B cell (primary cell): ENCODE measurements at regions not wholly inside any gene's neighbourhood (a gene's known extent, or its start where the extent isn't known, plus 50 kb on each side); places are given as distances from the start of the nearest gene placed in this dataset.

Experiments used
- ATAC-seq: fragments of 200-7000 bp; cut with Tn5 transposase; one replicate; pipeline ENCODE4 v1.10.0; 2021; ENCODE audit warnings: low read depth, mild to moderate bottlenecking, moderate number of reproducible peaks, moderate library complexity
- CTCF ChIA-PET: fragments of 350-600 bp; sonication (Branson Sonifier 250); formaldehyde crosslinking; loops from one replicate; lab custom pipeline; 2021; ENCODE audit warnings: antibody characterized with exemption, inconsistent platforms; lab: Charles Lee
- POLR2A ChIA-PET: fragments of 350-600 bp; sonication (Branson Sonifier 250); formaldehyde crosslinking; loops from one replicate; lab custom pipeline; 2021; ENCODE audit warnings: antibody characterized with exemption; lab: Charles Lee
- DNase-seq: peaks from one replicate; pipeline ENCODE4 v3.0.0; 2013
- H2AFZ ChIP-seq: 2 replicates; pipeline ENCODE4 v1.6.1; 2012; ENCODE audit warnings: mild to moderate bottlenecking, low read depth, low read length; ENCODE audit not compliant: insufficient read depth, poor library complexity, severe bottlenecking
- H3K27ac ChIP-seq, 2 donors: 1 replicate in 1 of 2; 2 replicates in 1 of 2; pipeline ENCODE4 v1.5.1; 2012 to 2013; ENCODE audit warnings: low read length in 2 of 2, mild to moderate bottlenecking in 2 of 2, moderate library complexity in 1 of 2
- H3K27me3 ChIP-seq, 4 experiments: fragments of 200-600 bp in 1 of 4; sonication (generic) in 1 of 4; replicated peaks in 1 of 4; 1 replicate in 2 of 4; 2 replicates in 2 of 4; pipeline versions ENCODE4 v1.6.1 to v1.7.0; 2013 to 2016; ENCODE audit warnings: low read length in 3 of 4, mild to moderate bottlenecking in 2 of 4, mixed read lengths in 1 of 4, moderate library complexity in 1 of 4; ENCODE audit not compliant: insufficient read depth in 4 of 4, control insufficient read depth in 3 of 4; ENCODE audit errors: control extremely low read depth in 1 of 4
- H3K36me3 ChIP-seq, 2 experiments: replicated peaks in 1 of 2; 1 replicate in 1 of 2; 2 replicates in 1 of 2; pipeline versions ENCODE4 v1.6.1 to v1.7.1; 2013; ENCODE audit warnings: low read length in 1 of 2; ENCODE audit not compliant: insufficient read depth in 2 of 2, control insufficient read depth in 1 of 2; ENCODE audit errors: control extremely low read depth in 1 of 2, extremely low read depth in 1 of 2
- H3K4me1 ChIP-seq, 2 donors: fragments of 200-600 bp in 1 of 2; sonication (generic) in 1 of 2; 1 replicate in 1 of 2; 2 replicates in 1 of 2; pipeline versions ENCODE4 v1.5.1 to v1.6.1; 2013 to 2017; ENCODE audit warnings: low read length in 2 of 2; ENCODE audit not compliant: control insufficient read depth in 2 of 2, insufficient read depth in 2 of 2
- H3K4me2 ChIP-seq: replicated peaks from 2 replicates; pipeline ENCODE3; 2012; ENCODE audit warnings: mild to moderate bottlenecking, low read depth, low read length; ENCODE audit not compliant: poor library complexity, severe bottlenecking
- H3K4me3 ChIP-seq, 5 experiments: fragments of 200-600 bp in 1 of 5; sonication (generic) in 1 of 5; 1 replicate in 3 of 5; 2 replicates in 2 of 5; pipeline versions ENCODE4 v1.5.1 to v1.7.0; 2011 to 2016; ENCODE audit warnings: low read length in 4 of 5, mild to moderate bottlenecking in 4 of 5, low read depth in 2 of 5, control low read depth in 1 of 5, moderate library complexity in 1 of 5; ENCODE audit not compliant: insufficient read depth in 1 of 5; ENCODE audit errors: control extremely low read depth in 1 of 5, extremely low read depth in 1 of 5
- H3K79me2 ChIP-seq: fragments of 200-600 bp; sonication (generic); one replicate; pipeline ENCODE4 v1.6.0; 2016; ENCODE audit warnings: low read length; ENCODE audit not compliant: control insufficient read depth, insufficient read depth
- H3K9ac ChIP-seq: fragments of 200-600 bp; sonication (generic); 2 replicates; pipeline ENCODE4 v1.6.1; 2017; ENCODE audit warnings: mild to moderate bottlenecking, low read length, moderate library complexity
- H3K9me3 ChIP-seq, 3 donors: one replicate each; pipeline versions ENCODE4 v1.6.1 to v1.7.1; 2013; ENCODE audit warnings: low read length in 2 of 3; ENCODE audit not compliant: control insufficient read depth in 2 of 3, insufficient read depth in 1 of 3; ENCODE audit errors: control extremely low read depth in 1 of 3
- H4K20me1 ChIP-seq: 2 replicates; pipeline ENCODE4 v1.6.0; 2012; ENCODE audit warnings: mild to moderate bottlenecking, low read length; ENCODE audit not compliant: insufficient read depth, control insufficient read depth, poor library complexity, severe bottlenecking
- H3K27ac Mint-ChIP-seq: one replicate; pipeline ENCODE4 v1.8.0; 2021; ENCODE audit warnings: mixed read lengths
- H3K27me3 Mint-ChIP-seq: one replicate; pipeline ENCODE4 v1.8.0; 2021; ENCODE audit warnings: mixed read lengths
- H3K4me1 Mint-ChIP-seq: one replicate; pipeline ENCODE4 v1.8.0; 2021; ENCODE audit warnings: mixed read lengths
- H3K4me3 Mint-ChIP-seq: one replicate; pipeline ENCODE4 v1.8.0; 2021; ENCODE audit warnings: mixed read lengths
- H3K9me3 Mint-ChIP-seq: one replicate; pipeline ENCODE4 v1.8.0; 2022; ENCODE audit warnings: mixed read lengths; ENCODE audit not compliant: insufficient read depth
- EZH2 ChIP-seq: IDR thresholded peaks from 2 replicates; pipeline ENCODE4 v1.6.1; 2012; ENCODE audit warnings: borderline replicate concordance, low read depth, mild to moderate bottlenecking, moderate library complexity, low read length; ENCODE audit not compliant: insufficient read depth, poor library complexity, severe bottlenecking
- WGBS: methylation state at CpG from one replicate; pipeline ENCODE4 v1.1.5; 2013; ENCODE audit warnings: missing lambda C conversion rate; ENCODE audit not compliant: insufficient coverage; 5-methylcytosine and 5-hydroxymethylcytosine counted together
- intact Hi-C: fragments of 100-400 bp; cut with micrococcal nuclease; formaldehyde crosslinking; loops from one replicate; pipeline ENCODE4 v1.10.0; 2022
- TF ChIP-seq, protein P1 (sequence below): fragments of 200-600 bp; IDR thresholded peaks from one replicate; pipeline ENCODE4 v1.8.0; 2022; ENCODE audit warnings: antibody characterized with exemption, mild to moderate bottlenecking

DNA sequence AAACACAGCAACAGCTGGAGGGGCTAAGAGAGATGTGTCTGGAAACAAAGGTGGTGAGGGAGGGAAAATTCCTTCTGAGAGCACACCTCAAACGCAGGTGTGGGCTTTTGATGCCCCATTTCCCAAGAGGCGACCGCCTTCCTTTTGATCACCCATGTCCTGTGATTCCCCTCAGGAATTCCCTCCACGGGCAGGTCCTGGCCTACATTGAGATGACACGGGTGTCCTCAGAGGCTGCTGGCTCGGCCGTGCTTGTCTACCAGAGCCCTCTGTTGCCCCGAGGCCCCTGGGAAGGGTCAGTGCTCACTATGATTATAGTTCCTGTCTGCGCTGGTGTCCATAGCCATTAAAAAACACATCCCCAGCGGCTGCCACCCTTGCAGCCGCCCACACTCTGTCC is 242.6 kb downstream of the TFAP2C start:
- TF ChIP-seq, protein P1, sequence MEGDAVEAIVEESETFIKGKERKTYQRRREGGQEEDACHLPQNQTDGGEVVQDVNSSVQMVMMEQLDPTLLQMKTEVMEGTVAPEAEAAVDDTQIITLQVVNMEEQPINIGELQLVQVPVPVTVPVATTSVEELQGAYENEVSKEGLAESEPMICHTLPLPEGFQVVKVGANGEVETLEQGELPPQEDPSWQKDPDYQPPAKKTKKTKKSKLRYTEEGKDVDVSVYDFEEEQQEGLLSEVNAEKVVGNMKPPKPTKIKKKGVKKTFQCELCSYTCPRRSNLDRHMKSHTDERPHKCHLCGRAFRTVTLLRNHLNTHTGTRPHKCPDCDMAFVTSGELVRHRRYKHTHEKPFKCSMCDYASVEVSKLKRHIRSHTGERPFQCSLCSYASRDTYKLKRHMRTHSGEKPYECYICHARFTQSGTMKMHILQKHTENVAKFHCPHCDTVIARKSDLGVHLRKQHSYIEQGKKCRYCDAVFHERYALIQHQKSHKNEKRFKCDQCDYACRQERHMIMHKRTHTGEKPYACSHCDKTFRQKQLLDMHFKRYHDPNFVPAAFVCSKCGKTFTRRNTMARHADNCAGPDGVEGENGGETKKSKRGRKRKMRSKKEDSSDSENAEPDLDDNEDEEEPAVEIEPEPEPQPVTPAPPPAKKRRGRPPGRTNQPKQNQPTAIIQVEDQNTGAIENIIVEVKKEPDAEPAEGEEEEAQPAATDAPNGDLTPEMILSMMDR = no peak
- no peak for TF ChIP-seq EZH2
- WGBS = 77% methylated on average over 10 of the region's 11 CpGs
- no peak overlapping the region for H2AFZ ChIP-seq
- H4K20me1 ChIP-seq = no peaks in the 10 kb centered on the region
- no peak overlapping the region for H3K4me3 Mint-ChIP-seq
- no peak overlapping the region for H3K27ac ChIP-seq
- ChIA-PET CTCF (no interaction called here), POLR2A (no interaction called here)
- ATAC-seq = no peak
- H3K4me3 ChIP-seq = no peak overlapping the region
- DNase-seq = no peak
- H3K9me3 Mint-ChIP-seq = peaks cover 2% of the 10 kb centered on the region
- H3K79me2 ChIP-seq = no peaks in the 10 kb centered on the region
- H3K4me1 ChIP-seq = no peaks in the 10 kb centered on the region
- H3K27me3 Mint-ChIP-seq = no peaks in the 10 kb centered on the region
- no peaks in the 10 kb centered on the region for H3K27me3 ChIP-seq
- intact Hi-C loops = no loop called here
- H3K27ac Mint-ChIP-seq = no peak overlapping the region
- peaks cover 0 to 23% (median 0%) of the 10 kb centered on the region in 3 donors for H3K9me3 ChIP-seq
- H3K4me2 ChIP-seq = no peak overlapping the region
- H3K9ac ChIP-seq = no peak overlapping the region
- H3K4me1 Mint-ChIP-seq = no peaks in the 10 kb centered on the region
- H3K36me3 ChIP-seq = no peaks in the 10 kb centered on the region

DNA sequence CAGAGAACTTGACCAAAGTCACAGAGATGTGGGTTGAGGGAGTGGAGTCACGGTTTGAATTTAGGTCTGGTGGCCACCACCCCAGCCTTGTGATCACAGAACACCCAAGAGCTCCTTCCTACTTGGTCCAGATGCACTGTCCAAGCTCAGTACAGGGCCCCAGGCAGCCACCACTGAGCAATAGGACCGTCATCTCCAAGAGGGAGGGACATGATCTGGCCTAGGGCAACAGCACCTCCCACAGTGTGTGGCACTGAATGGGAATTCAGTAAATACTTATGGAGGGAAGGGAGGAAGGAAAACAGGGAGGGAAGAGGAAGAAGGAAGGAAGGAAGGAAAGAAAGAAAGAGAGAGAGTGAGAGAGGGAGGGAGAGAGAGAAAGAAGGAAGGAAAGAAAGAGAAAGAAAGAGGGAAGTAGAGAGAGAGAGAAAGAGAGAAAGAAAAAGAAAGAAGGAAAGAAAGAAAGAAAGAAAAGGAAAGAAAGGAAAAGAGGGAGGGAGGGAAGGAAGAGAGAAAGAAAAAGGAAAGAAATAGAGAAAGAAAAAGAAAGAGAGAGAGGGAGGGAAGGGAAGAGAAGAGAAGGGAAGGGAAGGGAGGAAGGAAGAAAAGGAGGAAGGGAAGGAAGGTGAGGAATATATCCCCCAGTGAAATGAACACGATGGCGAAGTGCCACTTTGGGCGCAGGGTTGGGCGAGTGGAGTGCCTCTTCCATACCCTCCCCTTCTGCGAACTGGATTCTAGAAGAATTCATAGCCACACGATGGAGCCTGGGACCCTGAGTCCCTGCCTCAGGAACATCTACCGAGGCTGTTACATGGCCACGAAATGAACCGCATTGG is 243.7 kb downstream of the TFAP2C start:
- Histone ChIP-seq H3K79me2 (no peaks in the 10 kb centered on the region), H3K4me2 (no peak overlapping the region), H2AFZ (no peak overlapping the region), H3K36me3 (no peaks in the 10 kb centered on the region), H3K27me3 (no peaks in the 10 kb centered on the region), H3K4me3 (no peak overlapping the region), H3K27ac (no peak overlapping the region), H3K9ac (no peak overlapping the region), H3K4me1 (no peaks in the 10 kb centered on the region), H3K9me3 (peaks cover 0 to 23% (median 0%) of the 10 kb centered on the region in 3 donors), H4K20me1 (no peaks in the 10 kb centered on the region)
- DNase-seq (no peak), ATAC-seq (no peak)
- no peak overlapping the region for H3K27ac Mint-ChIP-seq
- no peaks in the 10 kb centered on the region for H3K4me1 Mint-ChIP-seq
- H3K27me3 Mint-ChIP-seq = no peaks in the 10 kb centered on the region
- no peak overlapping the region for H3K4me3 Mint-ChIP-seq
- ChIA-PET POLR2A (no interaction called here), CTCF (no interaction called here)
- TF ChIP-seq, protein P1 = no peak
- TF ChIP-seq EZH2 = no peak
- no peaks in the 10 kb centered on the region for H3K9me3 Mint-ChIP-seq
- intact Hi-C loops = no loop called here
- 93% methylated on average over 10 of the region's 11 CpGs for WGBS
